ENCODE measurements at regions not wholly inside any gene's neighbourhood (a gene's known extent, or its start where the extent isn't known, plus 50 kb on each side); places are given as distances from the start of the nearest gene placed in this dataset.
A peak's percentile ranks its signal among the peaks of the same experiment; 100 is the strongest.

GRCh38 chrX:134177527-134177926 is 59.5 kb upstream of the CCDC160 start:
- no CpG with 5 or more reads among the region's 1 CpG for WGBS, 2 donors (ENCODE audit: extremely low coverage in 2 of 2, insufficient read length in 2 of 2, insufficient replicate concordance in 1 of 2)
- H3K27ac ChIP-seq (replicated peaks; ENCODE audit: low read length) = no peak overlapping the region
- no peak for DNase-seq (ENCODE audit: low spot score)

GRCh38 chrX:134180601-134181274 is 56.2 kb upstream of the CCDC160 start:
- no peak overlapping the region for H3K23ac ChIP-seq (ENCODE audit: low read depth, low read length, poor library complexity)
- no peak for DNase-seq (ENCODE audit: low spot score)
- no peak overlapping the region for H3K18ac ChIP-seq (ENCODE audit: low read length)
- no peaks in the 10 kb centered on the region for H3K36me3 ChIP-seq (replicated peaks in 1 of 2; ENCODE audit: control insufficient read depth in 2 of 2, insufficient read depth in 2 of 2, low read length in 2 of 2)
- H2BK15ac ChIP-seq (ENCODE audit: low read length) = no peak overlapping the region
- H3K4me1 ChIP-seq (ENCODE audit: control insufficient read depth in 2 of 2, insufficient read depth in 1 of 2, low read depth in 1 of 2, low read length in 2 of 2) = peaks cover 14 to 39% of the 10 kb centered on the region in 2 donors
- H3K4ac ChIP-seq (ENCODE audit: low read length) = no peak overlapping the region
- H4K91ac ChIP-seq (ENCODE audit: low read depth, low read length, poor library complexity) = no peak overlapping the region
- H2BK120ac ChIP-seq (ENCODE audit: low read depth, low read length) = no peak overlapping the region
- no peak overlapping the region for H2AK5ac ChIP-seq (ENCODE audit: low read depth, low read length)
- H3K4me3 ChIP-seq (ENCODE audit: low read length in 2 of 2) = no peak overlapping the region
- H4K8ac ChIP-seq (ENCODE audit: low read depth, low read length) = no peak overlapping the region
- H2BK12ac ChIP-seq (ENCODE audit: low read length) = no peak overlapping the region
- H3K4me2 ChIP-seq (ENCODE audit: insufficient read depth, low read length, poor library complexity, severe bottlenecking) = no peak overlapping the region
- peak overlapping the region; percentile 87 for H3K27ac ChIP-seq (replicated peaks; ENCODE audit: low read length)
- WGBS, 2 donors (ENCODE audit: extremely low coverage in 2 of 2, insufficient read length in 2 of 2, insufficient replicate concordance in 1 of 2) = no CpG with 5 or more reads among the region's 4 CpGs
- no peaks in the 10 kb centered on the region for H3K9me3 ChIP-seq (replicated peaks in 1 of 2; ENCODE audit: control insufficient read depth in 2 of 2, insufficient read depth in 1 of 2, low read depth in 1 of 2, low read length in 2 of 2)
- H3K14ac ChIP-seq (ENCODE audit: low read length) = no peak overlapping the region
- no peak overlapping the region for H3K9ac ChIP-seq (ENCODE audit: low read depth, low read length, poor library complexity)
- no peak overlapping the region for H2BK5ac ChIP-seq (ENCODE audit: low read length)
- H3K79me1 ChIP-seq (ENCODE audit: low read depth, low read length) = no peaks in the 10 kb centered on the region
- H3K27me3 ChIP-seq (ENCODE audit: control insufficient read depth in 3 of 3, insufficient read depth in 3 of 3, low read depth in 1 of 3, low read length in 3 of 3) = no peaks in the 10 kb centered on the region
- peak overlapping the region; percentile 50 for H2AFZ ChIP-seq (ENCODE audit: low read length)

More at GRCh38 chrX:134177527-134177926, 59.5 kb upstream of the CCDC160 start:
- H3K9me3 ChIP-seq (replicated peaks in 1 of 2; ENCODE audit: control insufficient read depth in 2 of 2, insufficient read depth in 1 of 2, low read depth in 1 of 2, low read length in 2 of 2) = no peaks in the 10 kb centered on the region
- H2BK12ac ChIP-seq (ENCODE audit: low read length) = no peak overlapping the region
- no peak overlapping the region for H2AFZ ChIP-seq (ENCODE audit: low read length)
- no peak overlapping the region for H3K14ac ChIP-seq (ENCODE audit: low read length)
- H3K9ac ChIP-seq (ENCODE audit: low read depth, low read length, poor library complexity) = no peak overlapping the region
- no peak overlapping the region for H3K4me2 ChIP-seq (ENCODE audit: insufficient read depth, low read length, poor library complexity, severe bottlenecking)
- H3K4me3 ChIP-seq (ENCODE audit: low read length in 2 of 2) = no peak overlapping the region
- H3K18ac ChIP-seq (ENCODE audit: low read length) = no peak overlapping the region
- no peak overlapping the region for H4K91ac ChIP-seq (ENCODE audit: low read depth, low read length, poor library complexity)
- H3K36me3 ChIP-seq (replicated peaks in 1 of 2; ENCODE audit: control insufficient read depth in 2 of 2, insufficient read depth in 2 of 2, low read length in 2 of 2) = no peaks in the 10 kb centered on the region
- no peak overlapping the region for H3K23ac ChIP-seq (ENCODE audit: low read depth, low read length, poor library complexity)
- no peaks in the 10 kb centered on the region for H3K27me3 ChIP-seq (ENCODE audit: control insufficient read depth in 3 of 3, insufficient read depth in 3 of 3, low read depth in 1 of 3, low read length in 3 of 3)
- no peak overlapping the region for H2BK5ac ChIP-seq (ENCODE audit: low read length)
- no peak overlapping the region for H2AK5ac ChIP-seq (ENCODE audit: low read depth, low read length)
- no peak overlapping the region for H4K8ac ChIP-seq (ENCODE audit: low read depth, low read length)
- no peaks in the 10 kb centered on the region for H3K79me1 ChIP-seq (ENCODE audit: low read depth, low read length)
- H3K4ac ChIP-seq (ENCODE audit: low read length) = no peak overlapping the region
- H3K4me1 ChIP-seq (ENCODE audit: control insufficient read depth in 2 of 2, insufficient read depth in 1 of 2, low read depth in 1 of 2, low read length in 2 of 2) = peaks cover 9 to 33% of the 10 kb centered on the region in 2 donors
- H2BK15ac ChIP-seq (ENCODE audit: low read length) = no peak overlapping the region
- H2BK120ac ChIP-seq (ENCODE audit: low read depth, low read length) = no peak overlapping the region

GRCh38 chrX:134181275-134181660 is 55.7 kb upstream of the CCDC160 start:
- H2BK15ac ChIP-seq (ENCODE audit: low read length) = no peak overlapping the region
- no peak overlapping the region for H3K14ac ChIP-seq (ENCODE audit: low read length)
- no peak overlapping the region for H4K91ac ChIP-seq (ENCODE audit: low read depth, low read length, poor library complexity)
- DNase-seq (ENCODE audit: low spot score) = no peak
- no peak overlapping the region for H3K4me2 ChIP-seq (ENCODE audit: insufficient read depth, low read length, poor library complexity, severe bottlenecking)
- no peaks in the 10 kb centered on the region for H3K27me3 ChIP-seq (ENCODE audit: control insufficient read depth in 3 of 3, insufficient read depth in 3 of 3, low read depth in 1 of 3, low read length in 3 of 3)
- H3K4me1 ChIP-seq (ENCODE audit: control insufficient read depth in 2 of 2, insufficient read depth in 1 of 2, low read depth in 1 of 2, low read length in 2 of 2) = peaks cover 14 to 35% of the 10 kb centered on the region in 2 donors
- no peak overlapping the region for H2BK5ac ChIP-seq (ENCODE audit: low read length)
- H3K9ac ChIP-seq (ENCODE audit: low read depth, low read length, poor library complexity) = no peak overlapping the region
- H3K36me3 ChIP-seq (replicated peaks in 1 of 2; ENCODE audit: control insufficient read depth in 2 of 2, insufficient read depth in 2 of 2, low read length in 2 of 2) = no peaks in the 10 kb centered on the region
- no peak overlapping the region for H2BK120ac ChIP-seq (ENCODE audit: low read depth, low read length)
- H3K18ac ChIP-seq (ENCODE audit: low read length) = no peak overlapping the region
- no CpG with 5 or more reads among the region's 2 CpGs for WGBS, 2 donors (ENCODE audit: extremely low coverage in 2 of 2, insufficient read length in 2 of 2, insufficient replicate concordance in 1 of 2)
- H3K9me3 ChIP-seq (replicated peaks in 1 of 2; ENCODE audit: control insufficient read depth in 2 of 2, insufficient read depth in 1 of 2, low read depth in 1 of 2, low read length in 2 of 2) = no peaks in the 10 kb centered on the region
- H2BK12ac ChIP-seq (ENCODE audit: low read length) = no peak overlapping the region
- peak overlapping the region; percentile 87 for H3K27ac ChIP-seq (replicated peaks; ENCODE audit: low read length)
- peak overlapping the region; percentile 50 for H2AFZ ChIP-seq (ENCODE audit: low read length)
- H3K4me3 ChIP-seq (ENCODE audit: low read length in 2 of 2) = no peak overlapping the region
- H2AK5ac ChIP-seq (ENCODE audit: low read depth, low read length) = no peak overlapping the region
- no peak overlapping the region for H3K4ac ChIP-seq (ENCODE audit: low read length)
- H4K8ac ChIP-seq (ENCODE audit: low read depth, low read length) = no peak overlapping the region
- H3K23ac ChIP-seq (ENCODE audit: low read depth, low read length, poor library complexity) = no peak overlapping the region
- no peaks in the 10 kb centered on the region for H3K79me1 ChIP-seq (ENCODE audit: low read depth, low read length)

- Histone ChIP-seq H2AFZ (ENCODE audit: low read length) (no peak overlapping the region), H3K27me3 (ENCODE audit: control insufficient read depth in 3 of 3, insufficient read depth in 3 of 3, low read depth in 1 of 3, low read length in 3 of 3) (no peaks in the 10 kb centered on the region), H2BK5ac (ENCODE audit: low read length) (no peak overlapping the region), H2BK120ac (ENCODE audit: low read depth, low read length) (no peak overlapping the region), H3K18ac (ENCODE audit: low read length) (no peak overlapping the region), H4K8ac (ENCODE audit: low read depth, low read length) (no peak overlapping the region), H4K91ac (ENCODE audit: low read depth, low read length, poor library complexity) (no peak overlapping the region), H3K14ac (ENCODE audit: low read length) (no peak overlapping the region), H3K9me3 (replicated peaks in 1 of 2; ENCODE audit: control insufficient read depth in 2 of 2, insufficient read depth in 1 of 2, low read depth in 1 of 2, low read length in 2 of 2) (no peaks in the 10 kb centered on the region), H3K79me1 (ENCODE audit: low read depth, low read length) (no peaks in the 10 kb centered on the region), H2AK5ac (ENCODE audit: low read depth, low read length) (no peak overlapping the region), H3K4me2 (ENCODE audit: insufficient read depth, low read length, poor library complexity, severe bottlenecking) (no peak overlapping the region), H3K4ac (ENCODE audit: low read length) (no peak overlapping the region), H3K27ac (replicated peaks; ENCODE audit: low read length) (no peak overlapping the region), H2BK15ac (ENCODE audit: low read length) (no peak overlapping the region), H2BK12ac (ENCODE audit: low read length) (no peak overlapping the region), H3K9ac (ENCODE audit: low read depth, low read length, poor library complexity) (no peak overlapping the region), H3K4me1 (ENCODE audit: control insufficient read depth in 2 of 2, insufficient read depth in 1 of 2, low read depth in 1 of 2, low read length in 2 of 2) (peaks cover 14 to 30% of the 10 kb centered on the region in 2 donors), H3K23ac (ENCODE audit: low read depth, low read length, poor library complexity) (no peak overlapping the region), H3K36me3 (replicated peaks in 1 of 2; ENCODE audit: control insufficient read depth in 2 of 2, insufficient read depth in 2 of 2, low read length in 2 of 2) (no peaks in the 10 kb centered on the region), H3K4me3 (ENCODE audit: low read length in 2 of 2) (no peak overlapping the region)
- DNase-seq (ENCODE audit: low spot score) = no peak
- no CpG with 5 or more reads among the region's 6 CpGs for WGBS, 2 donors (ENCODE audit: extremely low coverage in 2 of 2, insufficient read length in 2 of 2, insufficient replicate concordance in 1 of 2)
These were observed 53.3 kb upstream of the CCDC160 start for GRCh38 chrX:134183665-134184064.

All from neuronal stem cell (in vitro differentiated cells).